ENCODE measurements at regions not wholly inside any gene's neighbourhood (a gene's known extent, or its start where the extent isn't known, plus 50 kb on each side); places are given as distances from the start of the nearest gene placed in this dataset.

- TF ChIP-seq CTCF (IDR thresholded peaks at IDR 0.05) (no peak), EP300 (IDR thresholded peaks at IDR 0.05) (no peak)
These were observed 50.4 kb upstream of the CDKN2AIPNL start for GRCh38 chr5:134462047-134462575.

All from ovary (tissue), 3 donors.